Osteoblast (primary cell): ENCODE measurements at regions not wholly inside any gene's neighbourhood (a gene's known extent, or its start where the extent isn't known, plus 50 kb on each side); places are given as distances from the start of the nearest gene placed in this dataset.

Source experiments
- DNase-seq: peaks from one replicate; pipeline ENCODE4 v3.0.0; 2011; ENCODE audit warnings: low spot score, mixed read lengths; ENCODE audit not compliant: insufficient read length; ENCODE audit errors: missing footprints
- H2AFZ ChIP-seq: 2 replicates; pipeline ENCODE4 v1.6.0; 2011; ENCODE audit warnings: mild to moderate bottlenecking, low read length
- H3K27ac ChIP-seq: 2 replicates; pipeline ENCODE4 v1.5.1; 2011; ENCODE audit warnings: mild to moderate bottlenecking, low read depth, low read length, moderate library complexity
- H3K27me3 ChIP-seq: 2 replicates; pipeline ENCODE4 v1.6.0; 2012; ENCODE audit warnings: mild to moderate bottlenecking, control low read depth, inconsistent platforms, low read length, moderate library complexity; ENCODE audit not compliant: insufficient read depth
- H3K36me3 ChIP-seq: 2 replicates; pipeline ENCODE4 v1.5.1; 2011; ENCODE audit warnings: mild to moderate bottlenecking, low read length, control low read depth, moderate library complexity; ENCODE audit not compliant: insufficient read depth
- H3K4me1 ChIP-seq: 2 replicates; pipeline ENCODE4 v1.5.1; 2011; ENCODE audit warnings: mild to moderate bottlenecking, low read length, control low read depth, moderate library complexity; ENCODE audit not compliant: insufficient read depth
- H3K4me2 ChIP-seq: 2 replicates; pipeline ENCODE4 v1.6.0; 2011; ENCODE audit warnings: mild to moderate bottlenecking, low read length; ENCODE audit not compliant: insufficient read depth
- H3K4me3 ChIP-seq: fragments of 200-600 bp; sonication (generic); 3 replicates; pipeline ENCODE4 v1.5.1; 2012; ENCODE audit warnings: mild to moderate bottlenecking, low read length, inconsistent platforms; ENCODE audit not compliant: insufficient read depth
- H3K79me2 ChIP-seq: 2 replicates; pipeline ENCODE4 v1.6.0; 2012; ENCODE audit warnings: mild to moderate bottlenecking, low read length, control low read depth, inconsistent platforms; ENCODE audit not compliant: insufficient read depth
- H3K9me3 ChIP-seq: 2 replicates; pipeline ENCODE4 v1.5.1; 2011; ENCODE audit warnings: low read depth, low read length, control low read depth
- H4K20me1 ChIP-seq: 2 replicates; pipeline ENCODE4 v1.6.0; 2012; ENCODE audit warnings: mild to moderate bottlenecking, low read length, control low read depth; ENCODE audit not compliant: insufficient read depth
- CTCF ChIP-seq: IDR thresholded peaks from 2 replicates; pipeline ENCODE4 v1.5.1; 2011; ENCODE audit warnings: mild to moderate bottlenecking, low read depth, low read length, moderate library complexity; ENCODE audit errors: extremely low read depth

DNA sequence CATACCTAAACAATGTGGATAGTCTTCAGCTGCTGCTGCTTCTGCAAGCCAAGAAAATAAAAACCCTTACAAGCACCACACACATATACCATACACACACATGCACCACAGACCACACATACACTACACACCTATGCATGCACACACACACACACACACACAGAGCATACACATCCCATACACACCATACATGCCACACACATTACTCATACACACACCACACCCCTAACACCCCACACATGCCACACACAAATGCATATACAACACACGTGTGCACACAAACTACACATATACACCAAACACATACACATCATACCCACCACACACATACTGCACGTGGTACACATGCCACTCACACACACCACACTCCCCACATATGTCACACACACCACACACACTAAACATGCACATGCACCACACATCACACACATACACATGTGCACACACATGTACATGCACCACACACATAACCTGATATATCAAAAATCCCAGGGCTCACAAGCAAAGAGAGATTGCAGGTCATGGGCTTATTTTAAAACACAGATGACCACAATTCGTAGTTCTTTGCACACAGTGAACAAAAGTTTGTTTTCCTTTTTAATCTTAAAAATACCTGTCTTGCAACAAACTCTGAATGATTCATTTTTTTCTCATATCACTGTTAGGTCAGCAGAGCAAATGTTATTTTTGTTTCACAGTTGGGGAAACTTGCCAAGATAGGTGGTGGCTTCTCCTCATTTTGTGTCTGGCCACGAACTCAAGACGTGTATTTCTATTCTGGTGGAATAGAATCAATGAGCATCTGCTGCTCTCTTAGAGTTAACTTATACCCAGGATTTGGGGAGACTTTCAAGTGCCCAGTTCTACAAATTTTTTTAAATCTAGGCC, 456.6 kb downstream of the FGF9 start:
- Histone ChIP-seq H3K36me3 (no peaks in the 10 kb centered on the region), H3K4me3 (no peak overlapping the region), H3K4me1 (no peaks in the 10 kb centered on the region), H3K27ac (no peak overlapping the region), H3K27me3 (no peaks in the 10 kb centered on the region), H3K9me3 (peaks cover 3% of the 10 kb centered on the region), H3K4me2 (no peak overlapping the region), H4K20me1 (no peaks in the 10 kb centered on the region), H3K79me2 (no peaks in the 10 kb centered on the region), H2AFZ (no peak overlapping the region)
- no peak for TF ChIP-seq CTCF
- DNase-seq: no peak

- no peak for TF ChIP-seq CTCF
- DNase-seq: no peak
- H3K4me1 ChIP-seq: no peaks in the 10 kb centered on the region
- no peaks in the 10 kb centered on the region for H3K36me3 ChIP-seq
- H3K4me3 ChIP-seq: no peak overlapping the region
- H4K20me1 ChIP-seq: no peaks in the 10 kb centered on the region
- H3K27ac ChIP-seq: no peak overlapping the region
- no peaks in the 10 kb centered on the region for H3K27me3 ChIP-seq
- peaks cover 3% of the 10 kb centered on the region for H3K9me3 ChIP-seq
- H3K79me2 ChIP-seq: no peaks in the 10 kb centered on the region
- H3K4me2 ChIP-seq: no peak overlapping the region
- H2AFZ ChIP-seq: no peak overlapping the region
These were observed 457.9 kb downstream of the FGF9 start for GRCh38 chr13:22128441-22129408.

GRCh38 chr13:22130254-22130653, 459.4 kb downstream of the FGF9 start:
- no peak overlapping the region for H2AFZ ChIP-seq
- H3K79me2 ChIP-seq: no peaks in the 10 kb centered on the region
- no peaks in the 10 kb centered on the region for H4K20me1 ChIP-seq
- TF ChIP-seq CTCF: no peak
- H3K4me2 ChIP-seq: no peak overlapping the region
- H3K27ac ChIP-seq: no peak overlapping the region
- DNase-seq: no peak
- peaks cover 3% of the 10 kb centered on the region for H3K9me3 ChIP-seq
- no peaks in the 10 kb centered on the region for H3K27me3 ChIP-seq
- no peaks in the 10 kb centered on the region for H3K4me1 ChIP-seq
- no peaks in the 10 kb centered on the region for H3K36me3 ChIP-seq
- no peak overlapping the region for H3K4me3 ChIP-seq

DNA sequence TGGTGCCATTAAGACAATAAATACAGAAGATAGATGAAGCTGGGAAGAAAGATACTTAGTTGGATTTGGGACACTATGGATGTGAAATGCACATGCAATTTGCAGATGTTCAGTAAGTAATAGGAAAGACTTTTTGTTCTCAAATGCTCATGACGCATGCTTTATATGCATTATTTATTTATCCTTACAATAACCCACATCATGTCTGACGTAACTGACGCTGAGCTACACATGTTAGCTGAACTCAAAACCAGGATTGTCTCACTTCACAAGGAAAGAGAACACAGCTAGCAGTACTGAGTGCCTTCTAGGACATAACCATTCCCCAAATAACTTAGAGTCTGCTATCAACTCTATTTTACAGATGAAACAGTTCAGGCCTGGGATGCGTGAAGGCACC, 463.4 kb downstream of the FGF9 start:
- Histone ChIP-seq H3K36me3 (no peaks in the 10 kb centered on the region), H3K27me3 (no peaks in the 10 kb centered on the region), H3K4me3 (no peak overlapping the region), H4K20me1 (no peaks in the 10 kb centered on the region), H3K27ac (no peak overlapping the region), H3K9me3 (peaks cover 3% of the 10 kb centered on the region), H3K4me1 (no peaks in the 10 kb centered on the region), H3K4me2 (no peak overlapping the region), H3K79me2 (no peaks in the 10 kb centered on the region), H2AFZ (no peak overlapping the region)
- no peak for TF ChIP-seq CTCF
- no peak for DNase-seq
